Mesodermal cell (in vitro differentiated cells): ENCODE measurements at regions not wholly inside any gene's neighbourhood (a gene's known extent, or its start where the extent isn't known, plus 50 kb on each side); places are given as distances from the start of the nearest gene placed in this dataset.

ENCODE experiments used
- H3K27ac ChIP-seq: 2 replicates; pipeline ENCODE4 v1.7.0; 2013; ENCODE audit warnings: mild to moderate bottlenecking, low read depth, low read length, moderate library complexity; ENCODE audit not compliant: severe bottlenecking
- H3K36me3 ChIP-seq: 2 replicates; pipeline ENCODE4 v1.7.1; 2013; ENCODE audit warnings: mild to moderate bottlenecking, low read length, moderate library complexity; ENCODE audit not compliant: control insufficient read depth, insufficient read depth
- H3K4me1 ChIP-seq: one replicate; pipeline ENCODE4 v1.7.1; 2013; ENCODE audit warnings: mild to moderate bottlenecking, low read length; ENCODE audit not compliant: insufficient read depth, control insufficient read depth, poor library complexity, severe bottlenecking
- H3K4me3 ChIP-seq: 2 replicates; pipeline ENCODE4 v1.7.0; 2013; ENCODE audit warnings: low read length, control low read depth, mild to moderate bottlenecking; ENCODE audit not compliant: insufficient read depth, poor library complexity, severe bottlenecking; ENCODE audit errors: extremely low read depth
- H3K9me3 ChIP-seq: 2 replicates; pipeline ENCODE4 v1.7.1; 2013; ENCODE audit warnings: mild to moderate bottlenecking, low read length, moderate library complexity; ENCODE audit not compliant: control insufficient read depth
- WGBS, 2 experiments: methylation state at CpG; one replicate each; pipeline ENCODE4 v1.1.5; 2013; ENCODE audit warnings: missing lambda C conversion rate in 2 of 2; ENCODE audit not compliant: insufficient coverage in 2 of 2; 5-methylcytosine and 5-hydroxymethylcytosine counted together

DNA sequence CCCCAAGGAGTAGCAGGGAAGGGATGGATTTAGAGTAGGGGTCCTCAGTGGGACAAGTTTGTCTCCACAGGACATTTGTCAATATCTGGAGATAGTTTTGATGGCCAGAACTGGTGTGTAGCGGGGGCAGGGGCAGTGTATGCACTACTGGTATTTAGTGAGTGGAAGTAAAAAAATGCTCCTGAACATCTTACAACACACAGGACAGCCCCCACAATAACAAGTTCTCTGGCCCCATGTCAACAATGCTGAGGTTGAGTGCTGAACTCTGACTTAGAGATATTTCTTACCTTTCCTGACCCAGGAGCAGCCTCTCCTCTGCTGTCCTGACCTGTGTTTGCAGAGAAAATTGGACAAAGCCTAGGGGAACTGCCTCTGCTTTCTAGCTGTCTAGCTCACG is 365.8 kb downstream of the HAPSTR1 start:
- 88 to 100% methylated on average over 1 of the region's 2 CpGs for WGBS, 2 experiments
- Histone ChIP-seq H3K36me3 (no peaks in the 10 kb centered on the region), H3K27ac (no peak overlapping the region), H3K4me3 (no peak overlapping the region), H3K4me1 (no peaks in the 10 kb centered on the region), H3K9me3 (peaks cover 13% of the 10 kb centered on the region)

- Histone ChIP-seq H3K36me3 (no peaks in the 10 kb centered on the region), H3K4me3 (no peak overlapping the region), H3K4me1 (no peaks in the 10 kb centered on the region), H3K27ac (no peak overlapping the region), H3K9me3 (peaks cover 13% of the 10 kb centered on the region)
- WGBS, 2 experiments: 79% methylated on average over 2 to 4 of the region's 6 CpGs
Observed at GRCh38 chr16:9458816-9459215, 367.4 kb downstream of the HAPSTR1 start.

DNA sequence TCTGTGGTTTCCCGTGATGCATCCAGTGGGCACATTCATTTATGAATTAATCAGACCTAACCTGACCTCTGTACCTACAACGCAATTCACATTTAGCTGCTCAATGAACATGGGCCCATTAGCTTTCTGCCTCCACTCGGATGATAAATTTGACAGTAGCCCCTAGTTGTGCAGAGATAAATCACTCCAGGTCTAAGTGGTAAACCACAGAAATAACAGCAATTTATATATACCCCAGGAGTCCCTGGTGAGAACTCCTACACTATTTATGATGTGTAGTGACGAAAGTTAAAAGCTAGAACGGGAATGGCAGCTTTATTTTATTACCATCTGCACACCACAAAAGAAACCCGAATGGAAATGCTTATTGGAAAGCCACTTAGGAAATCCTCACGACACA is 371.5 kb downstream of the HAPSTR1 start:
- H3K4me3 ChIP-seq: no peak overlapping the region
- 84 to 100% methylated on average over 3 to 5 of the region's 7 CpGs for WGBS, 2 experiments
- no peaks in the 10 kb centered on the region for H3K9me3 ChIP-seq
- no peak overlapping the region for H3K27ac ChIP-seq
- no peaks in the 10 kb centered on the region for H3K36me3 ChIP-seq
- H3K4me1 ChIP-seq: no peaks in the 10 kb centered on the region

- H3K36me3 ChIP-seq: no peaks in the 10 kb centered on the region
- H3K9me3 ChIP-seq: no peaks in the 10 kb centered on the region
- H3K27ac ChIP-seq: no peak overlapping the region
- H3K4me3 ChIP-seq: no peak overlapping the region
- WGBS, 2 experiments: 100% methylated on average over 1 of the region's 3 CpGs; no CpG with 5 or more reads in 1 of the 2 experiments
- no peaks in the 10 kb centered on the region for H3K4me1 ChIP-seq
Observed at GRCh38 chr16:9463461-9463860, 372.0 kb downstream of the HAPSTR1 start.

GRCh38 chr16:9465161-9465560 is 373.7 kb downstream of the HAPSTR1 start:
- Histone ChIP-seq H3K9me3 (no peaks in the 10 kb centered on the region), H3K4me3 (no peak overlapping the region), H3K36me3 (no peaks in the 10 kb centered on the region), H3K4me1 (no peaks in the 10 kb centered on the region), H3K27ac (no peak overlapping the region)
- WGBS, 2 experiments: 40 to 86% methylated on average over 1 to 2 of the region's 4 CpGs

DNA sequence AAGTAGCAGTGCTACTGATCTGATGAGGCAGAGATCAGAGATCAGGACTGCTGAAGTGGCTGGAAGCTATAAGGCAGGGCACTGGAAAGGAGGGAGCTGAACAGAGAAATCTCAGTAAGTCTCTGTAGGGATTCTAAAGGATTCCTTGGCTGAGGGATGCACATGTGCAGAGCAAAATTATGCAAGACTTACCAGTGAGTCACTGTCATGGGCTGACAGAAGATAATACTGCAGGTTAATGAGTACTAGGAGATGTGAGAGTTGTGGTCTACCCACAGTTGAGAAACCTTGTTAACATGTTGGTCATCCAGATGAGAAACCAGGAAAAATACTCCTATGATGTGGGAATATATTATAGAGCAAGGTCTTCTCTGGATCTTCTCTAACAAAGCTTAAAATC is 378.1 kb downstream of the HAPSTR1 start:
- no peaks in the 10 kb centered on the region for H3K36me3 ChIP-seq
- no peaks in the 10 kb centered on the region for H3K9me3 ChIP-seq
- H3K27ac ChIP-seq: no peak overlapping the region
- no peak overlapping the region for H3K4me3 ChIP-seq
- no peaks in the 10 kb centered on the region for H3K4me1 ChIP-seq

DNA sequence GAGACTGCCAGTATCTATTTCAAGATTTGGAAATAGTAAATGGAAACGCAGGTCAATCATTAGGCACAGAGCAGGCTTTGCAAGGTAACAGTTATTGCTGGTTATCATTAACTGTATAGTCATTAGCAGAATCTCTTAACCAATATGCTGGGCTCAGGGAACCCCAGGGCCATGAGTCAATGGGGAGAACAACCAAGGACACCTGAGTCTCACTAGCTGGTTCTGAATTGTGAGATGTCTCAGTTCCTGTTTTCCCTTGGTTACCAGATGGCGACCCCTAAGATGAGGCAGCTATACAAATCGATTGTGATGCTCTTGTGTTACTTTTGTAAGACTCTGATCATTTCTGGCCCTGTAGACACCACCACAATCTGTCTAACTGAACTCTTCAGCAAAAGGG is 385.3 kb downstream of the HAPSTR1 start:
- H3K27ac ChIP-seq: no peak overlapping the region
- H3K36me3 ChIP-seq: no peaks in the 10 kb centered on the region
- WGBS, 2 experiments: 100% methylated on average over 2 of the region's 3 CpGs
- no peaks in the 10 kb centered on the region for H3K4me1 ChIP-seq
- H3K4me3 ChIP-seq: no peak overlapping the region
- H3K9me3 ChIP-seq: no peaks in the 10 kb centered on the region

DNA sequence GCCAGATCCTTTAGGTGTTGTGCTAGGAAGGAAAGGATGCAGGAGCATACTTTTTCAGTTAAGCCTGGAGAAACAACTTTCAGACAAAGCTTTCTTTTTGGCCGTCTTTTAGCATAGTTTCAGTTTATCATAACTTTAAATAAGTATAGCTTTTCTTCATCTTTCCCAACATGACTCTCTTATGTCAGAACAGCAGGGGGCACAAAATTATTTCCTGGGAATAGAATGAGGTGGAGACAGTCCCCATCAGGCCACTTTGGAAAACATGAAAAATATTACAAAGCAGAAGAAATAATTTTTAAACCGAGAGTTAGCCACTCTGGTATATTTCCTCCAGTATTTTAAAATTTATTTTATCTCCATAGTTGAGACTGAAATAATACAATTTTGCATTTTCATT is 387.6 kb downstream of the HAPSTR1 start:
- Histone ChIP-seq H3K4me1 (no peaks in the 10 kb centered on the region), H3K4me3 (no peak overlapping the region), H3K36me3 (no peaks in the 10 kb centered on the region), H3K27ac (no peak overlapping the region), H3K9me3 (no peaks in the 10 kb centered on the region)
- WGBS, 2 experiments: no CpG with 5 or more reads among the region's 2 CpGs

DNA sequence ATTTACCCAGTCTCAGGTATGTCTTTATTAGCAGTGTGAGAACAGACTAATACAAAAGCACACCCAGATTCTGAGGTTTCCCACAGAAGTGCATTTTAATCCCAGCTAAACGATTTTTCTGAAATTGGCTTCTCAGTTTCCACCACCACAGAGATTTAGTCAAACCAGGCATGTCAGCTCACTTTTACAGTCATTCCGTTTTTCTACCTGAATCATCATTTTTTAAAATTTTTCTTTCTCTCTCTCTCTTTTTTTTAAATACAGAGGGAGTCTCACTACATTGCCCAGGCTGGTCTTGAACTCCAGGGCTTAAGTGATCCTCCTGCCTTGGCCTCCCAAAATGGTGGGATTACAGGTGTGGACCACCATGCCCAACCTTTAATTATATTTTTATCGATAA is 389.1 kb downstream of the HAPSTR1 start:
- WGBS, 2 experiments: 95 to 100% methylated on average over 1 to 2 of the region's 3 CpGs
- Histone ChIP-seq H3K36me3 (no peaks in the 10 kb centered on the region), H3K4me3 (no peak overlapping the region), H3K9me3 (no peaks in the 10 kb centered on the region), H3K27ac (no peak overlapping the region), H3K4me1 (no peaks in the 10 kb centered on the region)

GRCh38 chr16:9481747-9482730 is 390.6 kb downstream of the HAPSTR1 start:
- Histone ChIP-seq H3K4me3 (no peak overlapping the region), H3K4me1 (no peaks in the 10 kb centered on the region), H3K36me3 (no peaks in the 10 kb centered on the region), H3K27ac (no peak overlapping the region), H3K9me3 (no peaks in the 10 kb centered on the region)
- WGBS, 2 experiments: 85 to 89% methylated on average over 12 to 15 of the region's 18 CpGs

DNA sequence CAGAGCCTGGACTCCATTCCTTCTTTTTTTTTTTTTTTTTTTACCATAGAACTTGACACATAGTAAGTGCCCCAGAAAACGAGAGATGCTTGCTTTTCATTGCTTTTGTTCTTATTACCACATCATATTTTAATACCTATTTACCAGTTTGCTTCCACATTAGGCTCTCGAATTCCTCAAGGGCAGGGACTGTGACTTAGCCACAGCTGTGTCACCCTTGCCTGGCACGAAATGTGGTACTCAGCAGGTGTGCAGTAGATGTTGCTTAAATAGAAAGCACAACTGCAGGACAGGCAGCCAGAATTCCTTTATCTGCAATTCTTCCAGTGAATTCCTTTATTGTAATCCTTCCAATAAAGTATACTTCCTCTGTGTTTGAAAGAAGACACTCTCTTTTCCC is 393.0 kb downstream of the HAPSTR1 start:
- H3K4me3 ChIP-seq: no peak overlapping the region
- WGBS, 2 experiments: 81 to 94% methylated on average over 2 of the region's 3 CpGs
- peaks cover 11% of the 10 kb centered on the region for H3K9me3 ChIP-seq
- H3K27ac ChIP-seq: no peak overlapping the region
- no peaks in the 10 kb centered on the region for H3K4me1 ChIP-seq
- H3K36me3 ChIP-seq: no peaks in the 10 kb centered on the region
